ENCODE measurements at regions not wholly inside any gene's neighbourhood (a gene's known extent, or its start where the extent isn't known, plus 50 kb on each side); places are given as distances from the start of the nearest gene placed in this dataset.

DNA sequence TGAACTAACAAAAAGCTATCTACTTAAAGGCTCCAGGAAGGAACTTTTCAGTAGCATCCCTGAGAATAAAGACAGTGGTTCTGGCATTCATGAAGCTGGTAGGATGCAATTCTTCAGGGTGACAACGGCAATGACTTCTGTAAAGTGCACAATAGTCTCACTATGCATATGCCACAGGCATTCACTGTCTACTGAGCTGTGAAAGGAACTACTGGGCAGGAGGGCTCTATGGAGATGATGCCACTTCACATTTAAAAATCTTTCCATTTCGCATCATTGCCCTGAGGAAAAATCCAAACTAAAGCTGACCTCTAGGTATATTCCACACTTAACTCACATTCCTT, 2020.6 kb upstream of the PCDH20 start:
- DNase-seq = no peak

- no peak for DNase-seq
Observed at GRCh38 chr13:63435667-63436324, 2020.1 kb upstream of the PCDH20 start.

DNA sequence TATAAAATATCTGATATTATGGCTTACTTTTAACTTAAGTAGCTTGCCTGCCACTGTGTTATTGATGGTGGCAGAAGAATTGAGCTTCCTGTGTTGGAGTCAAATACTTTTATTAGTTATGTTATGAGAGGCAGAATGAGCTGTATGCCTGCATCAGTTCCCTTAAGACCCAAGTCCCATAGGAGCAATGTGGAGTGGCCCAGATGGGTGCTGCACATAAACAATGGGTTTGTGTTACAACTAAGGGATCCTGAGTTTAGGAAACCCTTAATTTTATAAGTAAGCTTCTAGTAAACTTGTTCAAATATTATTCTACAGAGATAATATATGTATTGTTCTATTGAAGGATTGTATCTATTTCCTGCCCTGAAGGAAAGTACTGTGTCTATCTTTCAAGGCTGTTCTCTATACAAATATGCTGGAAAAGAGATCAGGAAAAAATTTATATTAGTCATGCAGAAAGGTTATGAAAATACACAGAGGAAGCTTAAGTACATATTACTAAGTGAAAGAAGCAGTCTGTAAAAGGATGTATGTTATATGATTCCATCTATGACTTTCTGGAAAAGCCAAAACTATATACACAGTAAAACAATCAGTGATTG, 2018.0 kb upstream of the PCDH20 start:
- no peak for DNase-seq

GRCh38 chr13:63427170-63427569, 2011.5 kb upstream of the PCDH20 start:
- DNase-seq = no peak

GRCh38 chr13:63425131-63425530, 2009.5 kb upstream of the PCDH20 start:
- DNase-seq = no peak

DNA sequence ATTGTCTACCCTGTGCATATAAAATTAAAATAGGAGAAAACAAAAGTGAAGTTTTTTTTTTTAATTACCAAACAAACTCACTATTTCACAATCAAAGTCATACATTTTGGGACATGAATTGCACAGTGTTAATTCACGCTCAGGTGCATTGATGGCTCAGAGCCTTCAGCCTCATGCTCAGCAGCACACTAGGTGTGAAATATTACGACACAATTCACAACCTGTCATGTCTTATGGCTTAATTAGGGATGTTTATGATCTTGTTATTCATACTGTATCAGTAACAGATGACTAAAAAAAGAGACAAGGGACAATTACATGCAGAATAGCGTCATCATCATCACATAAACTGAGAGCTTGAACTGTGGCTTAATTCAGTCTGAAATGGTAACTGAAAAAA, 2005.5 kb upstream of the PCDH20 start:
- no peak for DNase-seq

GRCh38 chr13:63420685-63421084, 2005.0 kb upstream of the PCDH20 start:
- no peak for DNase-seq

DNA sequence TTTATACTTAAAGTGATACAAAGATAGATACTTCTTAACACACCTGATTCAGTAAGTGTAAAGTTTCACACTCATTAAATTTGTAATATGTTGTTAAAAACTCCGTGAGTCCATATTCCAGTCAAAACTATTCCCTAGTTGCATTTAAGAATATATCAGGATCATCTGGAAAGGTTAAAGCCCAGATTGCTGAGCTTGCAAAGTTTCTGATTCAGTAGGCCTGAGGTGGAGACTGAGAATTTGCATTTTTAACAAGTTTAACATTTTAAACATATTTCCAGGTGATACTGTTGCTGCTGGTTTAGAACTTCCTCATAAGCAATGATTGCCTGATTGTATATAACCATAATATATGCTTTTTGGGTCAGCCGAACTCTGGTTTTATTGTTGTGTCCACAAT, 1998.6 kb upstream of the PCDH20 start:
- DNase-seq = no peak

DNA sequence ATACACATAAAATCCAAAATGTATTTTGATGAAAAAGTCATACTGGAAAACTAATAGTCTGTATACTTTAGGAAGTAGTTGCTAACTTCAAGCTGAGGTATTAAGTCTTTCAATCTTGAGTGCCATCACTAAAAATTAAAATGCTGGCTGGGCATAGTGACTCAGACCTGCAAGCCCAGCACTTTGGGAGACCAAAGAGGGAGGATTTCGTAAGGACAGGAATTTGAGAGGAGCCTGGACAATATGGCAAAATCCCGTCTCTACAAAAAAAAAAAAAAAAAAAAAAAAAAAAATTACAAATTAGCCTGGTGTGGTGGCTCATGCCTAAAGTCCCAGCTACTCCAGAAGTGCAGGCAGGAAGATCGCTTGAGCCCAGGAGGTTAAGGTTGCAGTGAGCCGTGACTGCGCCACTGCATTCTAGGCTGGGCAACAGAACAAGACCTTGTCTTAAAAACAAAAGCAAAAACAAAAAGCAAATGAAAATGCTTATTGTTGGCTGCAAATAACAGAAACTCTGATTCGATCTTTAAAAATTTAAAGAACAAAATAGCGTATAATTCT, 1994.2 kb upstream of the PCDH20 start:
- DNase-seq = no peak

DNA sequence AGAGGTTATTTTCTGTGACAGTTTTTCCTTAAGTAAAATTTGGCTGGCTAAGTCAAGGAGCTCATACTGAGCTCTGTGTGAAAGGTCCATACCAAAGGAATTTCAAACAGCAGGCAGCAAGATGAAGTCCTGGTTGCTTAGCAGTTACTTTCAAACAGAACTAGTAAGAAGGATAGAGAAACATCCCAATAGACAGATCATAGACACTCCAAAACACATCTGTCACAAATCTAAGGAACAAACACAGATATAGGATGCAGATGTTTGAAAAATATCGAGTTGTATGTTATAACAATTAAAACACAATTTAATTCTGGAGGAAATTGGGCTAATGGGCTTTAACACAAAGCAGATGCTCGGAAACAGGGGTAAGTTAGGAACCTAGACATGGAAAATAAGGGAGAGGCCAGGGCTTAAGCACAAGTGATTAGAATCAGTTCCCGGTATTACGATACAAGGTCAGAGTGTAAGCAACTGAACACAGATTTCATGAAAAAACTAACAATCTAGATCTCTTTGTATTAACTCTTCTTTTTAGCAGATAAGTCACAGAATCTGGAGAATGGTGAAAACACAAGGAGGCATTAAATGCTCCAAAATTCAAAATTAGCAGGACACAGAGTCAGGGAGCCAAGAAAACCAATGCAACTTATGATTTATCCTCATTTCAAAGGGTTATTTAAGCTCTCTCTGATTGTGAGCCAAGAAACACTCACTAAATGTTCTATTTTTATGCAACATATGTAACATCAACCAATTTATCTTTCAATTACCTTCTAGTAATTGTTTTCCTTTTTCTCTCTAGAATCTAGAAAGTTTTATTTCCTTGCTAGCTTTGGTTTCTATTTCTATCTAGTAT, 1992.9 kb upstream of the PCDH20 start:
- no peak for DNase-seq

DNA sequence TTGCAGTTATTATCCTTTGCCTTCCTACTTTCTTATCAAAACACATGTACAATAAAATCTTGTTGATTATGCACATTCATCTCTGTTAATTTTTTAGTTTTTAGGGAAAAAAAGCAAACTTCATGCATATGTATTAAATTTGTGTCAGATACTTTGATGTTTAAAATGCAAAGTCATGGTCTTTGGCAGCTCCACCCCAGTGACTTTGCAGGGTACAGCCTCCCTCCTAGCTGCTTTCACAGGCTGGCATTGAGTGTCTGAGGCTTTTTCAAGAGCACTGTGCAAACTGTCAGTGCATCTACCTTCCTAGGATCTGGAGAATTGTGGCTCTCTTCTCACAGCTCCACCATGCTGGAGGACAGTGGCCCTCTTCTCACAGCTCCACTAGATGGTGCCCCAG, 1988.1 kb upstream of the PCDH20 start:
- DNase-seq = no peak

DNA sequence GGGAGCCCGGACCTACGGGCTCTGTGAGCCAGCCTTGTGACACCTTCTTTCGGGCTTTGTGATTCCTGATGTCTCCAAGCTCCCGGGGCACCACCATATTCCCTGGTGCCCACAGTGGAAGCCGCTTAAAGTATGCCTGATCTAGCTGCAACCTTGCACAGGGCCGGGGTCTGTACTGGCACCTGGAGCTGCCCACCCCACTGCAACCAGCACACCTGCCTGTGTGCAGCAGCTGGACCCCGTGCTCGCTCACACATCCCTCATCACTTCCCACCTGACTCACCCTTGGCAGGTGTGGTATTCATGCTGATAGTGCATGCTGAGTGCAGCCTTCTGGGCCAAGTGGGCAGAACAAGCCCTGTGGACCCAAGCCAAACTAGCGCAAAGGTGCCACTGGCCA, 1981.1 kb upstream of the PCDH20 start:
- no peak for DNase-seq

DNA sequence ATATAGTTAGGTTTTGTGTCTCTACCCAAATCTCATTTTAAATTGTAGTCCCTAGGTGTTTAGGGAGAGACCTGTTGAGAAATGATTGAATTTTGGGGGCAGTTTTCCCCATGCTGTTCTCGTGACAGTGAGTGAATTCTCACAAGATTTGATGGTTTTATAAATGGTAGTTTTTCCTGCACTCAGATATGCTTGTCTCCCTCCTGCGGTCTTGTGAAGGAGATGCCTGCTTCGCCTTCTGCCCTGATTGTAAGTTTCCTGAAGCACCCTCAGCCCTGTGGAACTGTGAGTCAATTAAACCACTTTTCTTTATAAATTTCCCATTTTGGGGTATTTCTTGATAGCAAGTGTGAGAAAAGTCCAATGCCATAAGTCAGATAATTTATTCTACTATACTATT, 1977.5 kb upstream of the PCDH20 start:
- no peak for DNase-seq

- DNase-seq = no peak
Observed at GRCh38 chr13:63389756-63390155, 1974.1 kb upstream of the PCDH20 start.

GRCh38 chr13:63381078-63381859, 1965.6 kb upstream of the PCDH20 start:
- no peak for DNase-seq

DNA sequence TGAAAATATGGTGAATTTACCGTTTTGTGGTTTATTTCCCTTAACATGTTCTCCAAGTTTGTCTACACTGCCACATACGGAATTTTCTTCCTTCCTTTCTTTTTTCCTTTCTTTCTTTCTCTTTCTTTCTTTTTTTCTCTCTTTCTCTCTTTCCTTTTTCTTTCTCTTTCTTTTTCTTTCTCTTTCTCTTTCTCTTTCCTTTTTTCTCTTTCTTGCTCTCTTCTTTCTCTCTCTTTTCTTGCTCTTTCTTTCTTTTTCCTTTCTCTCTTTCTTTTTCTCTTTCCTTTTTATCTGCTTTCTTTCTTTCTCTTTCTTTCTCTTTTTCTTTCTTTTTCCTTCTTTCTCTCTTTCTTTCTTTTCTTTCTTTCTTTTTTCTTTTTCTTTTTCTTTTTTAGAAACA, 1962.3 kb upstream of the PCDH20 start:
- no peak for DNase-seq

GRCh38 chr13:63370101-63370500, 1954.5 kb upstream of the PCDH20 start:
- no peak for DNase-seq

DNA sequence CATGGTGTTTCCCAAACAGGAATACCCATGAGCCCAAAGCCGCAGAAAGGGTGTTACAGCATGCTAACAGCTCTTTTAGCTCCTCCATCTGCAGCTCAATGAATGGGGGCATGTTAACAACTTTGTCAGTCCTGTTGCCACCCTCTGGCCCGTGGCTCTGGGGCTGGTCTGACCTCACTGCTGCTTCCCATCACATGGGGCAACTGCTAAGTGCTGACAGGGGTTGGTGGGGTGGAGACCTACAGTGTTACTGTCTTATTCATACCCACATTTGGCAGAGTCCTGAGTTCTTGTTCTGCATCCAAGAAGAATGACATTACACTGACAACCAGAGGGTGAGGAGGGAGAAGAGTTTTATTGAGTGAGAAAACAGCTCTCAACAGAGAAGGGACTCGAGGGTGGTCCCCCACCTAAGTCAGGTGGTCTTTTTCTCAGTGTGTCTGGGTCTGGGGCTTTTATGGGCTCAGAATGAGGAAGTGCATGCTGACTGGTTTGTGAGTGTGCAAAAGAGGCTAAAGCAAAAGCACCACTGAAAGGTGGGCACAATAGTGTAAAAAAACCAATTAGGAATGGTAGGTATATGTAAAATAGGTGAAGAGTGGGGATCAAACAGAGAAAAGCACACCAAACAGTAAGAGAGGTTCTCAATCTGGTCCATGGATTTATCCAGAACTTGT, 1952.0 kb upstream of the PCDH20 start:
- DNase-seq = no peak

- no peak for DNase-seq
Observed at GRCh38 chr13:63364159-63364558, 1948.5 kb upstream of the PCDH20 start.

DNA sequence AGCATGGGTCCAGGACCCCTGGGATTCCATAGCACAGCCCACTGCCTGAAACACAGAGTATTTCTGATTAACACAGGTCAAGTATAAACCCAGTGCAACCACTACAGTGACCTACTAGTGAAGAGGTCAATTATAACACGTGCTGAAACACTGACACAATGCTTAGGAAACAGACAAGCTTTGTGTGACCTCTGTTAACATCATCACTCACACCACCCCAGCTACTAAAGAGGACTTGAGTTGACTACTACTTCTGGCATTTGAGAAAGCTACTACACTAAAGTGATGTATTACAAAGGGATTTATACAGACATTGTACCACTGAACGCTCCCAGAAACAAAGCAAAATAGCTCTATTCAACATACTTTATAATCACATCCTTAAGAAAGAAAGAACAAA, 1935.9 kb upstream of the PCDH20 start:
- DNase-seq = no peak

GRCh38 chr13:63351081-63351480, 1935.4 kb upstream of the PCDH20 start:
- no peak for DNase-seq

- DNase-seq = no peak
Observed at GRCh38 chr13:63345835-63346234, 1930.2 kb upstream of the PCDH20 start.

GRCh38 chr13:63344711-63345110, 1929.1 kb upstream of the PCDH20 start:
- DNase-seq = no peak
